GM18498 (cell line): ENCODE measurements at regions not wholly inside any gene's neighbourhood (a gene's known extent, or its start where the extent isn't known, plus 50 kb on each side); places are given as distances from the start of the nearest gene placed in this dataset.
"Not testable (repeated sequence)": the region's sequence is repeated elsewhere in the genome, so short reads cannot be mapped to it uniquely, and the experiment has no call there.

Source experiments
- ATAC-seq: cut with Tn5 transposase; IDR thresholded peaks from one replicate; pipeline ENCODE4 v1.9.1; 2021; ENCODE audit warnings: mild to moderate bottlenecking, moderate library complexity; ENCODE audit not compliant: unreplicated experiment

DNA sequence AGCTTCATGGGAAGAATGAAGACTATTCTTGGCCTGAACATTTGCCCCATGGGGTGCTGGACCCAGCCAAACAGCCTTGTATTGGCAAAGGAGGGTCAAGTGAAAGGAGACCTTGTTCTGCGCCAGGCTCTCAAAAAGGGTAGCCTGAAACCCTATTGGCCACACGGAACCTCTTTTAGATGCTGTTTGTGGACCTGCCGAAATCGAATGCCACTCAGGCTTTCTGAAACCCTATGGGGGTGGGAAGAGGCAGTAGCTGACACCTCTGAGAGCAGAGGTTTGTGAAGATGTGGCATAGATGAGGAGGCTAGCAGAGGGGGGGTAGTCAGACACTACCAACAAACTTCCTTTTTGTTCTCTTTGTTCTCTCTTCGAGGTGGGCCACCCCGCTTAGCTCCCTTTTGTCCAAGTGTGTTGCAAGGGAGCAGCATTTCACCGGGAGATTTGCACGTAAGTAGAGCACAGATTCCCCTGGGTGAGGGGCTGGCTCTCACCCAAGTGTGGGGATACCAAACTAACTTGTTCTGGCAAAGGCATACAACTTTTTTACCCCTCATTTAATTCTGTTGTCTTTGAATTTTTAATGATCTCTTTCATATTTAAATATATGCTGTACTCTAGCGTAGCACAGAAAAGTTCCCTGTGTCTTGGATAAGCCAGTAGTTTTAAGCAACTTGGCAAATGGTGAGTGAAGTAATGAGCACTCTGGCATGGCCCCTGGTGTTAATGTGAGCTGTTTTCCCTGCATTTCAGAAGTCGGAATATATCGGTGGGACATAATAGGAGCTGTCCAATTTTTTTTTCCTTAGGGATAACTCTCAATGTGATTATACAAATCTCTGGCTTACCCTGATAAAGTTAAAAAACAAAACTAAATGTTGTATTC, 107.7 kb downstream of the SEPTIN7 start:
- no peak for ATAC-seq

GRCh38 chr7:35909870-35910357, 109.1 kb downstream of the SEPTIN7 start:
- no peak for ATAC-seq

DNA sequence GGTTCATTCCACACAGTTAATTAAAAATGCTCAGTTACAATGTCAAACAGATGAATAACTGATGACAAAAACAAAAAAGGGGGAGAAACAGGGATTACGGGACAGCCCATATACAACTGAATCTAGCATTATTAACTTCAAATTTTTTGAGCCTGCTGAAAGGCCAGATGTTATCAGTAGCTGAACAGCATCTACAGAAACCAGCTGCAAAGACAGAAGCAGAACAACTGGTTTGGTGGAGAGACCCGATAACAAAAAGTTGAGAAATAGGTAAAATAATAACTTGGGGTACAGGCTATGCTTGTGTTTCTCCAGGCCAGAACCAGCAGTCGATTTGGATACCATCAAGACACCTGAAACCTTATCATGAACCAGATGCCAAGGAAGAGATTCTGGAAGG, 109.8 kb downstream of the SEPTIN7 start:
- not testable (repeated sequence) for ATAC-seq

GRCh38 chr7:35913350-35913749, 112.5 kb downstream of the SEPTIN7 start:
- not testable (repeated sequence) for ATAC-seq

GRCh38 chr7:35914214-35914613, 113.4 kb downstream of the SEPTIN7 start:
- not testable (repeated sequence) for ATAC-seq

GRCh38 chr7:35915247-35915955, 114.5 kb downstream of the SEPTIN7 start:
- ATAC-seq, result not testable (repeated sequence)

GRCh38 chr7:35918217-35918616, 117.4 kb downstream of the SEPTIN7 start:
- not testable (repeated sequence) for ATAC-seq

- ATAC-seq, result peak; percentile 61
Observed at GRCh38 chr7:35919607-35920006, 118.8 kb downstream of the SEPTIN7 start.

- ATAC-seq, result not testable (repeated sequence)
Observed at GRCh38 chr7:35921338-35921737, 120.5 kb downstream of the SEPTIN7 start.

DNA sequence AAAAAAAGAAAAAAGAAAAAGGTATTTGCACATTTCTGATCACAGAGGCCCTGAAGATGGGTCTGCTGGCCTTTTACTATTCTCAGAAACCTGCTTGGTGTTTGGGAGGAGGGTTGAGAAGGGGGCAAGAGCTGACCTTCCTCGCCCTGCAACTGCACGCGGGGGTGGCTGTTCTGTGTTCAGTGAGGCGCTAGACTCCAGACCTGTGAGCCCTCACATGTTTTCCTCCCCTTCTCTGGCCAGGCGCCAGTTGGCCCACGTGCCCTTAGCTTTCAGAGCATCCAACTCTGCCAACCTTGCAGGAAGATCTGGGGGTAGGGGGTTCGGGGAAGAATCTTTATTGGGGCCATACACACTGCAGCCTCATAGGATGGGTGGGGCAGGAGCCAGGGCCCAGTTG, 123.8 kb downstream of the SEPTIN7 start:
- not testable (repeated sequence) for ATAC-seq

DNA sequence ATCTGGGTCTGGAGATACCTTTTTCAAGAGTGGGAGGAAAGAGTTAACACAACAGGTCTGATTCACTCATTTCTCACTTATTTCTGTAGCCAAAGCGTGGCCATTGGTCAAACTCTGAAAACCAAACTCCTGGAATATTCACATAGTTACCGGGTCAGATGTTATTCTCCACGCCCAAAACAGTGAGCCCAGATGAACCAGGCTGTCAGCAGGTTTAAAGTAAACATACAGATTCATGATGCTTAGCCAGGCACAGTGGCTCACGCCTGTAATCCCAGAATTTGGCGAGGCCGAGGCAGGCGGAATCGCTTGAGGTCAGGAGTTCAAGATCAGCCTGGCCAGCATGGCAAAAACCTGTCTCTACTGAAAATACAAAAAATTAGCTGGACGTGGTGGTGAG, 126.1 kb downstream of the SEPTIN7 start:
- ATAC-seq, result not testable (repeated sequence)

- not testable (repeated sequence) for ATAC-seq
Observed at GRCh38 chr7:35931134-35931533, 130.3 kb downstream of the SEPTIN7 start.

- not testable (repeated sequence) for ATAC-seq
Observed at GRCh38 chr7:35931551-35931950, 130.7 kb downstream of the SEPTIN7 start.

DNA sequence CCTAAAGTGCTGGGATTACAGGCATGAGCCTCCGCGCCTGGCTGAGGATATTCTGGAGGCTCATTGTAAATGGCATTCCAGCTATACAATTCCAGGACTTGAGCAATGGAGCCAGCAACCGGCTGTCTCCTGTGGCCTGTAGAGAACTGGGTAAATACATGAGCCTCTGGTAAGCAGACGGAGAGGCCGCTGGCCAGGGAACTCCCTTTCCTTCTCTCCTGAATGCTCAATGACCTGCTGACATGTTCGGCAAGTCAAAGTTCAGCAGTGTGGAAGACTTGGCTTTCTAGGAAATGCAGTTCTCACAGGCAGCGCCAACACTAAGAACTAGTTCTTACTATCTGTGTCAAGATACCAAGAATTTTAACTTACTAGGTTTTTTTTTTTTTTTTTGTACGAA, 139.8 kb downstream of the SEPTIN7 start:
- ATAC-seq, result not testable (repeated sequence)

DNA sequence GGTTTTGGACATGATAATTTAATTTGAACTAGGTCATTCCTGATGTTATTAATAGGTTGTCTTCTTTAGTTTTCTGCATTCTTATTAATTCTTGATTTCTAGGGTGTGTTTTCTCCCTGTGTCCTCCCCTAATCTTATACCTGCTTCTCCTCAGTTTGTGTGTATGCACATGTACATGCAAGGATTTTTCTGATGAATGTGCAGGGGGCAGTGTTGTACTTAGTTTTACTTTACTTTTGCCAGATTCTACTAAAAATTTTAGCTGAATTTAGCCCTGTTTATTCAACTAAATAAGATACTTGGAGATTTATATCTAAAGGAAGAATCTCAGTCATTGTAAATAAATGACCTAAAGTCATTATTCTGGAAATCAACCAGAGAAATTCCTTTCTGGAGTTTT, 144.8 kb downstream of the SEPTIN7 start:
- ATAC-seq, result not testable (repeated sequence)

DNA sequence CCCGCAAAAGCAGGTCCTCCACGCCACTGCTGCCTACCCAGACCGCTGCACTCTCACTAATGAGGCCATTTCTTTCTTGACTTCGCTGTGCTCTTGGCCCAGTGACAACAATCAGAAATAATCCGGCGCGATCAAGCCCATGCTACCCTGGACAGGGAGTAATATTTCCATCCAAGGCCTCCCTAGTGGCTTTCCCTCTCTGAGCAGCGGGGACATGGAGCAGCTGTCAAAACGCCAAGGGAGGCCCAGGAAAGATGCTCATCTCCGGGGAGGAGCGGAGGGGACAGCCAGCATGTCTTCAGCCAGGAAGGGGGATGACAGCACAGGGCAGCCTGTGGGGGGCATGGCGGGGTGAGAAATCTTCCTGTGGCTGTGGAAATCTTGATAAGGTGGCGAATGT, 154.9 kb downstream of the SEPTIN7 start:
- ATAC-seq, result not testable (repeated sequence)

DNA sequence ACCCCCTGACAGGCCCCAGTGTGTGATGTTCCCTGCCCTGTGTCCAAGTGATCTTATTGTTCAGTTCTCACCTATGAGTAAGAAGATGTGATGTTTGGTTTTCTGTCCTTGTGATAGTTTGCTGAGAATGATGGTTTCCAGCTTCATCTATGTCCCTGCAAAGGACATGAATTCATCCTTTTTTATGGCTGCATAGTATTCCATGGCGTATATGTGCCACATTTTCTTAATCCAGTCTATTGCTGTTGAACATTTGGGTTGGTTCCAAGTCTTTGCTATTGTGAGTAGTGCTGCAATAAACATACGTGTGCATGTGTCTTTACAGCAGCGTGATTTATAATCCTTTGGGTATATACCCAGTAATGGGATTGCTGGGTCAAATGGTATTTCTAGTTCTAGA, 156.1 kb downstream of the SEPTIN7 start:
- ATAC-seq, result not testable (repeated sequence)

DNA sequence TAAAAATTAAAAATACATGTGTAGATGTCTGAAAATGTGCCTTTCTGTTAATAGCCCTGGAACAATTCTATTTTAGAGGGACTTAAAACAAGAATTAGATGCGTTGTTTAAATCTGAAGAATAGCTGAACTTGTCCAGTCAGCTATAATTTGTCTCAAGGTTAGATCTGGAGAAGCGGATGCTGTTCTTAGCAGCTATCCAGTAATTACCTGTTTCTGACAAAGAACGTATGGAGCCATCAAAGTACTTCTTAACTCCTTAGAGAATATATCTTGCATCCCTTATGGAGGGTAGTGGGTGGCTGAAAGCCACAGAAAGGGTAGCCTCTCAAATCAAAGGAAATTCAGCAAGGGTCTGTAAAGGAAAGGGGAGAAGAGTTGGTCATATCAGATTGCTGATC, 160.4 kb downstream of the SEPTIN7 start:
- not testable (repeated sequence) for ATAC-seq

DNA sequence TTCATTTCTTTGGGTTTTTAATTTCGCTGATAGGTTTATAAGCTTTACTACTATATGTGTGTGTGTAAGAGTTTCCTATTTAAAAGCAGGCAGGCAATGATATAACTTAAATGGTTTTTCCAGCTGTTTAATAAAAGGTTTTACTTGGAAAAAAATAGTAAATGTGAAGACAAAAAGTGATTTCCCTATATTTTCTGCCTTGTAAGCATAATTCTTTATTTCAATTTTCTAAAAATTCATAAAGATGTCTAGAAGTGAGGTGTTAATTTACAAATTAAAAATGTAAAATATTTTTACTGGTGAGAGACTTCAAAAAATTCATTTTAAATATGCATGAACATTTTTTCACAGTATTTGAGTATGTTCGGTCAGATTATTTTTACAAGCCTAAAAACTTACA, 161.8 kb downstream of the SEPTIN7 start:
- not testable (repeated sequence) for ATAC-seq

GRCh38 chr7:35967366-35968139, 166.7 kb downstream of the SEPTIN7 start:
- ATAC-seq, result no peak
